ENCODE measurements at regions not wholly inside any gene's neighbourhood (a gene's known extent, or its start where the extent isn't known, plus 50 kb on each side); places are given as distances from the start of the nearest gene placed in this dataset.

GRCh38 chr1:67540025-67540732 is 110.0 kb upstream of the SERBP1 start:
- TF ChIP-seq CTCF (IDR thresholded peaks at IDR 0.05; ENCODE audit: low read depth, low read length) (no peak), EZH2phosphoT487 (IDR thresholded peaks at IDR 0.05; ENCODE audit: low read depth) (no peak)

Measured in OCI-LY3 (cell line).